GM04504 (cell line): ENCODE measurements at regions not wholly inside any gene's neighbourhood (a gene's known extent, or its start where the extent isn't known, plus 50 kb on each side); places are given as distances from the start of the nearest gene placed in this dataset.
A peak's percentile ranks its signal among the peaks of the same experiment; 100 is the strongest.

Experiments
- DNase-seq: peaks from one replicate; pipeline ENCODE4 v3.0.0-alpha.2; 2012; ENCODE audit warnings: low read depth

DNA sequence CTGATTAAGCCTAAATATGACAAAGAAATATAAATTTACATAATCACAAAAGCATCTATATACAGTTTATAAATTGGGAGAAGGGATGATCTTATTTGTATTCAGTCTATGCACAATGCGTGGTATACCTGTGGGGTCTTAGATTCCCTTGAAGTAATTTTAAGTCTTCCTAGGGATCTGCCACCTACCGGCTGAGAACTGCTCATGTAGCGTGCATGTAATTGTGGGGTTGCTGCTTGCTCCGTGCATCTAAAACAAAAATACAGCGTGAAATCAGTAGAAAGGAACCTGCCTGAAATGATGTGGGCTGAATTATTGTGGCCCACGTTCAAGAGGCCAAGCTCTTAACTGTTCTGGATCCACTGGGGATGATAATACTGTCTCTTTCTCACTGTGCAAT is 187.3 kb downstream of the MBOAT1 start:
- DNase-seq = no peak

DNA sequence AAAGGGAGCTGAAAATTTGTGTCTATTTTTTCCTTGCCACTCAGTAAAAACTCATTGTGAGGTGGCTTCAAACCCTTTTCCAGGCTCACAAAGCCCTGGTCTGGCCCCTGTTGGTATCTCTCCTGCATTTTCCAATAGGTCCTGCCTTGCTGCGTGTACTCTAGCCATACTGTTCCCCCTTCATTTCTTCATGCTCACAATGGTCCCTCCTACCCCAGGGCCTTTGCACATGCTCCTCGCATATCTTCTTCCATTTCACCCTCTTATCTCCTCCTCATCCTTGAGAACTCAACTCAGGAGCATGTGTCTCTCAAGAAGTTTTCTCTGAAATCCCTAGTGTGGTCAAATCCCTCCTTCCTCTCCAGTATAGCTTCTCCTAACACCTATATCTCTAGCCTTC is 186.6 kb downstream of the MBOAT1 start:
- no peak for DNase-seq

DNA sequence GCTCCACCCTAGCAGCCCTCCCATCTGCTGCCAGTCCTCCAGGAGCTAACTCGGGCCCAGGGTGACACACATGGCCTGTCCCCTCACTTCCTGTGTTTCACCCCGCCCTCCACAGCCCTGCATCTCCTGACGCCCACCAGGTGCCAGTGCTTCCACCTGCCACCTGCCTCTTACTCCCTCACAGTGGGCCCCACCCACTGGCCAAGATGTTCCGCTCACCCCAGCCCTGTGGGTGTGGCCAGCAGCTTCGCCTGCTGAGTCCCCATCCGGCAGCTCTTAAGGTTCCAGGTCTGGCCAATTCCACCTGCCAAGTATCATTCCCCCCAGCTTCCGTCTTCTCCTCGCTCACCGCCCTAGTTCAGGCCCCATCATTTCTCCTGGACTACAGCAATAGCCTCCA is 184.1 kb downstream of the MBOAT1 start:
- DNase-seq = no peak

DNA sequence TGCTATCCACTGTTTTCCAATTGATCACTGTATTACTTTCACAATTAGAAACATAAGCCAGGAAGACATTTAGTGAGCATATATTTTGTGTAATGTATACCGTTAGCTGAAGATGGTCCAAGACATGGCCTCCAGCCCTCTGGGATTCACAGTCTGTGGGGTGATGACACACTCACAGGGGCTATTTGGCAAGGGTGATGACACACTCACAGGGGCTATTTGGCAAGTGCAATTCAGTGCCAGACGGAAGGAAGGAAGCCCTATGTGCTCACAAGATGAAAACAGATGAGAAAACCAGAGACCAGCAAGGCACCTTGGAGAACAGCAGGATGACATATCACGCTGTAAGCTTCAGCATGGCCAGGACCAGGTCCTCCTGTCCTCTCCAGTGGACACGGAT is 183.7 kb downstream of the MBOAT1 start:
- DNase-seq = no peak

DNA sequence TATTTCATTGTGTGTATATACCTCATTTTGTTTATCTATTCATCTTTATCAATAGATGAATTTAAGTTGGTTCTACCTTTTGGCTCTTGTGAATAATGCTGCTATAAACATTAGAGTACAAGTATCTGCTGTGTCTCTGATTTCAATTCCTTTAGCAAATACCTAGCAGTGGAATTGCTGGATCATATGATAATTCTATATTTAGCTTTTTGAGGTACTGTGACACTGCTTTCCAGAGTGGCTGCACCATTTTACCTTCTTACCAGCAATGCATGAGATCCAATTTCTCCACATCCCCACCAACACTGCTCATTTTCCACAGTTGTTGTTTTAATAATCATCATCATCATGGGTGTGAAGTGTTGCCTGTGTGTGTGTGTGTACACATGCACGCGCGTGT is 182.3 kb downstream of the MBOAT1 start:
- no peak for DNase-seq

DNA sequence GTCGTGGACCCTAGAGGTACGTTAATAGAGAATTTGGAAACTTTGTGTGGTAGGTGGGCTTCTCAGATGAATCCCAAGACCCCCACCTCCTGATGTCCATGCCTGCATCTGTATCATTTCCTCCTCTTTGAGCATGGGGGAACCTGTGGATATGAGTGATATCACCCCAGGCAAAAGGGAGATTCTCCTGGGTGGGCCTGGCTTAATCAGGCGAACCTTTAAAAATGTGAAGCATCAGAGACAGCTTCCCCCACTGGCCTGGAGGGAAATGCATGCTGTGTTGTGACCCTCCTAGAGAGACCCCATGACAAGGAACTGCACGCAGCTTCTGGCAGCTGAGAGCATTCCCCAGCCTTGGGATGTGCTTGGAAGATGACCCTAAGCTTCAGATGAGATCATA is 180.9 kb downstream of the MBOAT1 start:
- DNase-seq = no peak

DNA sequence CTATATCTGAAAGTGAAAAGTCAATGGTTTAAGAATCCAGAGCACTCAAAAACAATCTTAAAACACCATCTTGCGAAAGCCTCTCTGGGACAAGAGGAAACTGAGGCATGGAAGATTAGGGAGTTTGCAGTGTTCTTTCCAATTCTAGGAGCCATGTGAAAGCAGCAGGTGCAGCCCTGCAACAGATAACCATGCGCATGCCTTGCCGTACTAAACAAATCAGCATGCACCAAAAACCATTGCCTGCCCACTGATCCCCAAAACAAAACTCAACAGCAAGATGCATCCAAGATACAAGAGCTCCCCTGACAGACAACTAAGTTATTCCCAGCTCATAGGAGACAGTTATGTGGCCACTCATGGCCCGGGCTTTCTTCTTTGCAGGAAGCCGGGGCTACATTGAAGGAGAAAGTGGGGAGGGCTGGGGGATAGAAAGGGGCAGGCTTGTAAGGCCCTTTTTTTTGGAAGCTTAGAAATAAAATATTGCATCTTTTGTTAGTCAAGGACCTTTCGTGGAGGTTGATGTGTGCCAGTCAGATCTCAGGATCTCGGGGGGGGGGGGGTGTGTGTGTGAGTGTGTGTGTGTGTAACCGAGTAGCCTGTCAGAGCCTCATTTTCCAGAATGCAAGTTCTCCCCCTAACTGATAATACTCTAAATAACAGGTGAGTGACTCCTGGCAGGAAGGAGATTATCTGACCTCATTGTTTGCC is 178.4 kb downstream of the MBOAT1 start:
- DNase-seq = no peak

DNA sequence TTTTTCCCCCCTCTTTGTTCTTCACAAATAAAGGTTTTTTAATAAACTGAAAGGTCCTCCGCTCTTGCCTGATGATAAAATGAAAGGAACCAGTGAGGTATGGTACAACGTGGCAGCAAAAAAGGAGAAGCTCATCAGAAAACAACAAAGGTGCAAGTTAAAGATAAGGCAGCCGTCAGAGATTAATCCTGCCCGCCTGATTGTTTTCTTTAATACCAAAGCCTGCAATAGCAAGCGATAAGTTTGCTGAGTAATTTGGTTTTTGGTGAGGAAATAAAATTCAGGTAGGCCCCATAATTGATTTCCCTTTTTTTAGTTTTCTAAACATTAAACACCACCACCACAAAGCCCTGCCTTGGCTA is 177.9 kb downstream of the MBOAT1 start:
- no peak for DNase-seq

DNA sequence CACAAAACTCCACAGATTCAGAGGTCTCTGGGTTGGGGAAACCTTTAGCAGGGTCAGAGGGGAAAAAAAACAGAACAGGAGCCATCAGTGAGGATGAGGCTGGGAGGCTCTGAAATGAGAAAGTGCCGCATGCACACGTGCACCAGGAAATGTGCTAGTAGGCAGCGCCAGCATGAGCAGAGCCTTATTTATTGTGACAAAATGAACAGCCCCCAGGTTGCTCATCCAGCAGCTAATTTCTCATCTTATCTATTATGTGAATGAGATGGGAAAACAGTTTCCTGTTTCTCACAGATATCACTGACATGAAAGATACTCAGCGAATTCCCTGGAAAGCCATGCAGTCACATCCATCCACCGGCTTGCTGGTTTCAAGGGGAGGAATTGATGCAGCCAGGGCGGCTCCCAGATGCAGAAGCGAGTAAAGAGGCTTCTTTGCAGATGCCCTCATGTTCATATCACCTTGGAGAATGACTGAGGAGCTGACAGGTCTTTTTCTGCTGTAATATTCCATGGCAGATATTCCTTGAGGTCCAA is 176.1 kb downstream of the MBOAT1 start:
- DNase-seq = no peak

DNA sequence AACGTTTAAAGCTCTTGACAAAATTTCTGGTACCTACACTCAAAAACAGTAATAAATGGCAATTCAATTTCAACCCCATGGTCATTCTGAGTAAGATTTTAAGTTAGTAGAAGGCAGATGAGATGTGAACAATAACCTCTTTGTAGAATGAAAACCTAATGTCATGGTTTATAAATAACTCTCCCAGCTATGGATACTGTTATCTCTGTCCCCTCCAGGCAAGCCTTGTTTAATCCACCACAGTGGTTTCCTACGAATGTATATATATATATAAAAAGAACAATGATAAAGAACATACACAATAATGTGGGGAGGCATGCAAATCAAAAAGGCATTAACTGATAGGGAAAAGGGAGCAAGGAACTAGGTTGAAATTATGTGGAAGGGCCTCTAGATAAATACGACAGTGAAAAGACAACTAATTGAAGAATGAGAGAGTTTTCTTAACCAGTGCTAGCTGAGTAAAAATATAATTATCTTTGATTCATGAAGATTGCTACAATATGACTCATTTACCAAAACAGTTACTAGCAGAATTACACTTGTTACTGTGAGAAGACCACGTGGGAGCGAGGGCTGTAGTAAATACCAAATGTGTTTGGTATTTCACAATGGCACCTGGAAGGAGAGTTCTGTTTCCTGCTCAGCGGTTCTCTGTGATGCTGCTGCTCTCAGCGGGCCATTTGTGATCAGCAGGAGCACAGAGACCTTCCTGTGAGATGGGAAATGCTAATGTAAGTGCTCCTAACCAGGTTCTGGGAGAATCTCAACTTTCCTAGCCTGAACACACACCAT is 173.7 kb downstream of the MBOAT1 start:
- DNase-seq = peak; percentile 4

DNA sequence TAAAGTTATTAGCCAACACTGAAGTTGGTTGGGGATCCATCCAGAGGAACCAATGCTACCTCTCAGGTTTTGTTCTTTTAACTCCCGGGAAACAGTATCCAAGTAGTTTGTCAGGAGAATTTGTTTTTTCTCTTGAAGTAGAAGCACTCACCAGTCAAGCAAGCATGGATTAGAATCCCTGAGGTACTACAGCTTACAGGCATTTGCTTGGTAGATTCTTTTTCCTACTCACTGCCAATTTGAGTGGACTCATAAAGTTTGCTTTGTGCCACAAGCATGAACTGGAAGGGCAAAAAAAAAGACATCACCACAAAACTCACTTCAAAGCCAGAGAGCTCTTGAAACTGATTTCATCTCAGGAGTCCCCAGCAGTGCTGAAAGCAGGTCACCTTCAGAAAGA is 167.4 kb downstream of the MBOAT1 start:
- no peak for DNase-seq
